GM19397 (cell line): ENCODE measurements at regions not wholly inside any gene's neighbourhood (a gene's known extent, or its start where the extent isn't known, plus 50 kb on each side); places are given as distances from the start of the nearest gene placed in this dataset.
"Not testable (repeated sequence)": the region's sequence is repeated elsewhere in the genome, so short reads cannot be mapped to it uniquely, and the experiment has no call there.

Source experiments
- ATAC-seq: cut with Tn5 transposase; IDR thresholded peaks from one replicate; pipeline ENCODE4 v1.9.1; 2021; ENCODE audit warnings: mild to moderate bottlenecking, moderate library complexity; ENCODE audit not compliant: unreplicated experiment

- ATAC-seq = no peak
Observed at GRCh38 chr13:88806438-88806837, 1135.3 kb downstream of the SLITRK5 start.

GRCh38 chr13:88817560-88817959, 1146.4 kb downstream of the SLITRK5 start:
- ATAC-seq = no peak

GRCh38 chr13:88823114-88823513, 1151.9 kb downstream of the SLITRK5 start:
- ATAC-seq = no peak

GRCh38 chr13:88824218-88824617, 1153.0 kb downstream of the SLITRK5 start:
- no peak for ATAC-seq

- ATAC-seq = no peak
Observed at GRCh38 chr13:88840085-88840484, 1168.9 kb downstream of the SLITRK5 start.

GRCh38 chr13:88852293-88852692, 1181.1 kb downstream of the SLITRK5 start:
- ATAC-seq = not testable (repeated sequence)

- ATAC-seq = no peak
Observed at GRCh38 chr13:88857256-88857655, 1186.1 kb downstream of the SLITRK5 start.

- ATAC-seq = no peak
Observed at GRCh38 chr13:88862095-88862620, 1191.0 kb downstream of the SLITRK5 start.

- ATAC-seq = no peak
Observed at GRCh38 chr13:88863116-88863515, 1191.9 kb downstream of the SLITRK5 start.

GRCh38 chr13:88866195-88866594, 1195.0 kb downstream of the SLITRK5 start:
- ATAC-seq = no peak

- ATAC-seq = no peak
Observed at GRCh38 chr13:88883741-88884140, 1212.6 kb downstream of the SLITRK5 start.

- ATAC-seq = no peak
Observed at GRCh38 chr13:88887045-88887662, 1216.0 kb downstream of the SLITRK5 start.

GRCh38 chr13:88895261-88895941, 1224.2 kb downstream of the SLITRK5 start:
- no peak for ATAC-seq

GRCh38 chr13:88896466-88896865, 1225.3 kb downstream of the SLITRK5 start:
- no peak for ATAC-seq

GRCh38 chr13:88908961-88909441, 1237.8 kb downstream of the SLITRK5 start:
- ATAC-seq = no peak

GRCh38 chr13:88919970-88920628, 1248.9 kb downstream of the SLITRK5 start:
- ATAC-seq = peak; percentile 92

GRCh38 chr13:88925954-88926353, 1254.8 kb downstream of the SLITRK5 start:
- ATAC-seq = no peak

- ATAC-seq = no peak
Observed at GRCh38 chr13:88926890-88927502, 1255.8 kb downstream of the SLITRK5 start.

- ATAC-seq = no peak
Observed at GRCh38 chr13:88932950-88933349, 1261.8 kb downstream of the SLITRK5 start.

- ATAC-seq = no peak
Observed at GRCh38 chr13:88937384-88937783, 1266.2 kb downstream of the SLITRK5 start.

- no peak for ATAC-seq
Observed at GRCh38 chr13:88945793-88946192, 1274.6 kb downstream of the SLITRK5 start.
